GM21367 (cell line): ENCODE measurements at regions not wholly inside any gene's neighbourhood (a gene's known extent, or its start where the extent isn't known, plus 50 kb on each side); places are given as distances from the start of the nearest gene placed in this dataset.
"Not testable (repeated sequence)": the region's sequence is repeated elsewhere in the genome, so short reads cannot be mapped to it uniquely, and the experiment has no call there.

Experiments
- ATAC-seq: cut with Tn5 transposase; IDR thresholded peaks from one replicate; pipeline ENCODE4 v1.9.1; 2021; ENCODE audit not compliant: unreplicated experiment

GRCh38 chr3:148451969-148452368, 245.7 kb upstream of the AGTR1 start:
- ATAC-seq: no peak

DNA sequence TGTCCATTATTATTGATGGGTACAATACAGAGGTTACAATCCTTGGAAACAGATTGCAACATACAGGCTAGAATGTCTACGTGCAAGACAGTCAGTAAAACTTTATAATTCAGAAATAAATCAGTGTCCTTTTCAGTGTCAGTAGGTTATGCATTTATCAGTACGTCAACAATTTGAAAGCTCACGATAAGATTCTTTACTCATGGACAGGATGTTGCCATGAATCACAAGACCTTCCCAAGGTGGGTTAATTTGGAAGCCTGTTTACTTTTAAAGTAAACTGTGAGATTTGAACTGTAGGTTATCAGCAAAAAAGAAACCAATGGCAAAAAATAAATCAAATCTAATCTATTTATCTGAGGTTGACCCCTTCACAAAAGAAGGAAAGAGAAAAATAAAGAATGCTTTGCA, 243.9 kb upstream of the AGTR1 start:
- no peak for ATAC-seq

GRCh38 chr3:148455098-148455497, 242.6 kb upstream of the AGTR1 start:
- no peak for ATAC-seq

DNA sequence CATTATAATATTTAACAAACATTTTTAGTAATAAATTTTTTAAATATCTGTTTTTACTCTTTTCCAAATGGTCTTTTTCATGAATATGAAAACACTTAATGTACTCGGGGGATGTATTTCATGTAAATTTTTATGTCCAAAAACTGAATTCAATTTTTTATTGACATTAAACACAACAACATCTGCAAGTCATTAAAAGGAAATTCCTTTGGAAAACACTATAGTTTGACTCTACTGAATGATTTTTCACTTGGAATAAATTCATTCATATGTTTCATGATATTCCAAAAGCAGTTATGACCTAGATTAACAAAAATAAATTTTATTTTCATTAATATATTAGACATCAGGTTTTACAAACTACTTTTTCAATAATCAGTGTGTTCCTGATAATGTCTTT, 239.8 kb upstream of the AGTR1 start:
- no peak for ATAC-seq

GRCh38 chr3:148459931-148460513, 237.7 kb upstream of the AGTR1 start:
- ATAC-seq: no peak

GRCh38 chr3:148460686-148461085, 237.0 kb upstream of the AGTR1 start:
- no peak for ATAC-seq

DNA sequence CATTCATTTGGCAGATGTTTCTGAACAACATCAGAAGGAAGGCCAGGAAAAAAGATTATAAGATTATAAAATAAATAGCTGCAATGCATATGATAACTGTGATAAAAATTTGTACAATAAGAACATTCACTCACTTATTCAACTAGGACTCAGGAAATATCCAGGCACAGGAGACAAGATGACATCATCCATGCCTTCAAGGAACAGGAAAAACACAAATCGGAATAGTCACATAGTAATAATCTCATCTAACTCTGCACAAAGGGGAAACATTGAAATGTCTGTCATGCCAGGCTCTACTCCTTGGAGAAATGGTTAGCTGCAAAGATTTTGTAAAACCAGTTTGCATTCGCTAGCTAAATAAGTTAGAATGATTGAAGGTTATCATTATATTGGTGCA, 233.5 kb upstream of the AGTR1 start:
- ATAC-seq: no peak

DNA sequence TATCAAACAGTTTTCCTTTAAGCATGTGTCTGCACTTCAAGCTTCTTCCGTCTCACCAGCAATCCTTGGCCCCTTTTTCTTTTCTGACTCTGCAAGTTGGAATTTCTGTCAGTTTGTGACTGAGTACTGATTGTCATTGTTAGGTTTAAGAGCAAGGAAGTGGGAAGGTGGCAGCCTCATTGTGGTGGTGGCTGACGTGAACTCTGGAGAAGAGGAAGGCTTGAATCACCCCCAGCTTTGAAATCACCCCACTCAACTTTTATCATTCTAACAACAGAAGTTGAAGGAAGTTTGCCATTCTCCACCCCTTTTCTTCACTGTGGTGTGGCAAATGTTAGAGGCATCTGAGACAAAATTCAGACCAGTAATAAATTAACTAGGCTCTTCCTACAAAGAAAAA, 231.6 kb upstream of the AGTR1 start:
- no peak for ATAC-seq

DNA sequence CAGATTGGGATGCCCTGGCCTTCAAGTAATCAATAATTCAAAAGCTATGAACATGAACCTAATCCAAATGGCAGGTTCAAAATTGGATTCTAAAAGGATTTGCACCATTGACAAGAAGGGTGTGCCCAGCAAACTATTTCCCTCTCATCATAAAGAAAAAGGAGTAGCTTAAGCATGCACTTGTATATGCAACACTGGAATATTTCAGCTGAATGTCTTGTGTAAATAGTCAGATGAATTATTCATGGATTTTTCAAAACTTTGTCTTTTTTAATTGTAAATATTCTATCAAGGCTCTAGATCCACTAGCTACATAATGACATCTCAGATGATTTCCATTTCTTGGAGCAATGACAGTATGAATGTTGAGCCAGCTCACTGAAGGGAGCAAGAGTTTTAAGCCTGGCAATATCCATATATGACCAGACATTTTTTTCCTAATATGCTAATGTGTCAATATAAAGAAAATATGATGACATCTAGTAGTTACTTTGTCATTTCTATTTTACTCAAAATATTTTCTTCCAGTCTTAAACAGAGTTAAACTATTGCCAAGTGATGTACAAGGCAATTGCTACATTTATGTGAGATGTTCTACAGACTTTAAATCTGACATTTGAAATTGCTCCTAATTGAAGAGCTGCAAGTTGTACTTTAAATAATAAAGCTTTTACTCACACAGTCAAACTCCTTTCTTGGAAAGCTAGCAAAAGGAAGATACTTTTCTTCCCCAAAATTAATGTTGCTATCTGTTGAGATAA, 230.5 kb upstream of the AGTR1 start:
- ATAC-seq: no peak

- no peak for ATAC-seq
Observed at GRCh38 chr3:148477375-148477774, 220.3 kb upstream of the AGTR1 start.

DNA sequence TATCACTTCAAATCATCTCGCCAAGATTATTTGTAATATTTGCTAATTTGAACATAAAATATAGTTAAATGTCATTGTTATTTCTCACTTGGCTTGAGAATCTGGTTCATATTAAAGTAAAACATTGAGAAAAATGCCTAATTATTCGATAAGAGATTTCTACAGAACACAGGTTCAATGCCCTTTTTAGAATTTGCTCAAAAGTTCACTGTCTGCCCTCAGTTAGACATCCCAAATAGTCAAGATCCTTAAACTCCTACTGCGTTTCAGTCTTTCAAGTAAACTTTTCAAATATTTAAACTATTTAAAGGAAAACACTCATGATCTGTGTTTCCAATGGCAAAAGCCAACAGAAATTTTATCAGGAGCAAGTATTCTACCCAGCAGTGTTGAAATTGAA, 204.1 kb upstream of the AGTR1 start:
- no peak for ATAC-seq

DNA sequence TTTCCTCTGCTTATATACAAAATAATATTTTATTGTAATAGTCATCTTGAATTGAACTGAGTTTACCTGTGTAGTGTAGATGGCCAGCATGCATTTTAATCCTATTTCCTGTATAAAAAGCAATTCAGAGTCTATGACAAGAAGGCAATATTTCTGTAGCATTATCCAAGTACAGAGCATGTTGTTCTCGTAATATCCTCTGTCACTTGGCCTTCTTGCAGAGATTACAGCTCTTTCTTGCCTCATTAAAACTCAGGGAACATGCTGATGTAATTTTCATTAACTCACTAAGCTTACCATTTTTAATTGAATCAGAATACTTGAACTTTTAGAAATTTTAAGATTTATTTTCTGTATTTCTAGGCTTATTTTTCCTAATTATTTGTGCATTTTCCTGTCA, 203.3 kb upstream of the AGTR1 start:
- no peak for ATAC-seq

DNA sequence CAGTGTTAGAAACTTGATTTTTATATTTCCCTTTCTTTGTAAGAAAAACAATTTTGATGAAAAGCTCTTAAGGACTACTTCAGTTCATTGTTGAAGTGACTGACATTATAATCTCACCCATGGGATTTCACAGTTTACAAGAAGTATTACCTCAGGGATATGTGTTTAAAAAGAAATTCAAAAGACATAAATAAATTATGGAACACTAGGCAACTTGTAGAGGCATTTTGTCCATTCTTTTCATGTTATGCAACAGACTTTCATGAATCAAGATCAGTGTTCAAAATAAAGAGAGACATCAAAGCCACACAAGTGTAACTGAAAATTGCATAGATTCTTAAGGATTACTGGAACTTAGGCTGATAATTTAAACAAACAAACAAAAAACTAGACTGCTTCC, 196.8 kb upstream of the AGTR1 start:
- ATAC-seq: no peak

DNA sequence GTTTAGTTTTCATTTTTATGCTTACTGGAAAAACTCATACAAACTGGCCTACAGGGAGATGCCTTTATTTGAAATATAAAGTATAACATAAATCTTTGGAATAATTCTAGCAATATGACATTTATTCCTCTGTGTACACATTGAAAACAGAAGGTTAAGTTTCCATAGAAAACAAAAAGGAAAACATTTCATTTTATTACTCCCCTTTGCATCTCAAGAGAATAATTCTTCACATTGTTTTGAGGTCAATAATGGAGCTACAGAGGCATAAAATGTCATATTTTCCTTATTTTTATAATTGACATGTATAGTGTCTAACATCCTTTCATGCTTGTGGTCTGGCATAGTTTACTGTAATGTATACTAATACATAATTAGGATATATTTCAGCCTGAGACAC, 187.6 kb upstream of the AGTR1 start:
- ATAC-seq: no peak

DNA sequence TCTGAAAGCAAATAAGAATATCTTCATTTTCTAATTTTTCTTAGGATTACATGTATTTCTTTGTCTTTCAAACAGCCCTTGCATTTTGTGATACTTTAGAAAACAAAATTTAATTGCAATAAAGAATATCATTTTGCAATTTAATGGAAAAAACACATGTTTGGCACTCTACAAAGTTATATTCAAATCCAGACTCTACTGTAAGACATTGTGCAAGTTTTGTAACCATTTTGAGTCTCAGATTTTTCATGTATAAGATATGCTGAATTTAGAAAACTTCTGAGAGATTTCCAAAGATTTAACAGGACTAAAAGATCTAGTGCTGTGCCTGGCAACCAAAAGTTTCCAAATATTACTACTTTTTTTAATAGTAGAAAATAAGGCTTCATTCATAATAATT, 187.1 kb upstream of the AGTR1 start:
- ATAC-seq: no peak

DNA sequence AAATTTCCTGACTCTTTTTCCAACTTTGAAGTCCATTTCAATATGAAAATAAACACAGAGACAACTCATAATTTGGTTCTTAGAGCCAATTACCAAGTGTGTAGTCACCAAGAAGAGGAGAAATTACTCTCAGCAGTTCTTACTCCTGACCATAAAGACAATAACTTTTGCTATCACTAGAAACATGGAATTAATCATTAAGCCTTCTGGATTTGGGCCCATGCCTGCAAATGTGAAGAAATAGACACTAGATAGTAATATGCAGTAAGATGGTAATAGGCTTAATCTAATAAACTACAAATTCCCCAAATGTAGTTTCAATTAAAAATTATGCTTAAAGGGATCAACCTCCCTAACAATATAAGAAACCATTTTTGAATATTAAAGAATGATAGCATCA, 185.1 kb upstream of the AGTR1 start:
- no peak for ATAC-seq

GRCh38 chr3:148513096-148513543, 184.6 kb upstream of the AGTR1 start:
- ATAC-seq: no peak

DNA sequence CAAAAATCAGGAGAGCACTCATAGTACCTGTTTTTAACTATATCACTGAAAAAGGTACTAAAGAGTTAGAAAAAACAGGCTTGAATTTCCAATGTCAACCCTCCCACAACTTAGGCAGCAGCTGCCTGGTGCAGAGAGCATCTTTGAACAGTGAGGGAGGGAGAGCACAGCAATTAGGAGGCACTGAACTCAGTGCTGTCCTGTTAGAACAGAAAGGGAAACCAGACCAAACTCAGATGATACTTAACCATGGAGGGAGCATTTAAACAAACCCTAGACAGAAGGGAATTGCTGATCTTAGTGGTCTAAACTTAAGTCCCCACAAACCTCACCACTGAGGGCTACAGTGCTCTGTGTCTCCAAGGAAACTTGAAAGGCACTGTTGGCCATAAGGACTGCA, 179.2 kb upstream of the AGTR1 start:
- ATAC-seq: no peak

DNA sequence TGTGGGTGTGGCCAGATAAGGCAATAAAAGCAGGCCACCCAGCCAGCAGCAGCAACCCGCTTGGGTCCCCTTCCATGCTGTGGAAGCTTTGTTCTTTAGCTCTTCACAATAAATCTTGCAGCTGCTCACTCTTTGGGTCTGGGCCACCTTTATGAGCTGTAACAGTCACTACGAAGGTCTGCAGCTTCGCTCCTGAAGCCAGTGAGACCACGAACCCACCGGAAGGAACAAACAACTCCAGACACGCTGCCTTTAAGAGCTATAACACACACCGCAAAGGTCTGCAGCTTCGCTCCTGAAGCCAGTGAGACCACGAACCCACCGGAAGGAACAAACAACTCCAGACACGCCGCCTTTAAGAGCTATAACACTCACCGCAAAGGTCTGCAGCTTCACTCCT, 172.1 kb upstream of the AGTR1 start:
- ATAC-seq: not testable (repeated sequence)

DNA sequence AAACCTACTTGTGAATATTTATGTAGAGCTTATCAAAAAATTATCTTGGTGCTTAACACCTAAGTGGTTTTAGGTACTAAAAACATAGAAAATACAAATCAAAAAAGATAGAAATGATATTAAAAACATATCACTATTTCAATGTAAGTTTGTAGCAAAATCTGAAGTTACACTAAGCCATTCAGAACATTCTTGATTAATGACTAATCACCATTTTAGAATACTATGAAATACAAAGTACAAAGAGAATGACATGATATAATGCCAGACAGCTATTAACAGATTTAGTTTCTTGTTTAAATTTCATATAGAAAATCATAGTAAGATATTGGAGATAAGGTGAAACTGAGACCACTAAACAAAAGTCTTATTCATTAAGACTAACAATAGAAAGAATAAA, 169.7 kb upstream of the AGTR1 start:
- no peak for ATAC-seq

DNA sequence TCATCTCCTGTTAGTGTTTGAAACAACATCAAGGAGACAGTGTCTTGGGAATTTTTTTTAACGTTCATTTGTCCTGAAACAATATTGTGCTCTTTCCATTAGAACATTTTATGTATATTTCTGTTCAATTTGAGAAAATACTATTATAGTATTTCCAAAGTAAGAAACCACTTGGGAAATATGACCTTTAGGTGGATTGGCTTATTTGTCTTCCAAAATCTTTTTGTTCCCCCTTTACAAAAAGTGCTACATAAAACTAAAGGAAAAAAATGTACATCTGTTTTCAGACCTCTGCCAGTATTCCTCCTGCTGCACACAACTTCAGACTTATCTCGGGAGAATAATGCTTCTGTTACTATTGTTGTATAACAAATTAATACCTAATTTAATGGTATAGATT, 165.9 kb upstream of the AGTR1 start:
- no peak for ATAC-seq

DNA sequence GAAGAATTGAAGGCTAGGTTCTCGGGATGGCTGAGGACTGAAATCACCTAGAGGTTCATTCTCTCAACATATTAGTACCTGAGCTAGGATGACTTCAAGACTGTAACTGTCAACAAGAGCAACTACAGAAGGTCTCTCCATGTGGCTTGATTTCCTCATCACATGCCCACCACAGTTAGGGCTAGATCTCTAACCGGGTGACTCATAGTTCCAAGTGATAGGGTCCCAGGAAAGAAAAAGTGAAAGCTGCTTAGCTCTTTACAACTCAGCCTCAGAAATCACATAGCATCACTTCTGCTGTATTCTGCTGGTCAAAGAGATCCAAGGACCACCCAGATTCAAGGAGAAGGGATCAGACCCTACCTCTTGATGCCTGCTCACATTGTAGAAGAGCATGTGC, 165.4 kb upstream of the AGTR1 start:
- no peak for ATAC-seq

DNA sequence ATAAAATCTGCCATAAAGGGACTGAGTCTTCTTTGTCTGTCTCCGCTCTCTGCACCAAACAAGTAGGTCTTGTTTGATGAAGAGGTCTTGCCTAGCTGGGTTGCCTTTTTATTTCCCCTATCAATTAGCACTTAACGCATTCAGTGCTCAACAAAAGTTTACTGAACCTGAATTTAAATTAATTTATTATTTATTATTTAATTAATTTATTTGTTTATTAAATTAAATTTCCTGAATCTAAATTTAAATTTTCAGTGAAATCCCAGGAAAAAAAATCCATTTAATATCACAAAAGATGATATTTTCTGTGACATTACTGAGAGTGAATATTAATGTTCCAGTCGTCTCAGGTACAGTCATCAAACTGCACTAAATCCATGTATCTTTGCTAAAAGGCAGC, 164.9 kb upstream of the AGTR1 start:
- no peak for ATAC-seq
